ENCODE measurements at regions not wholly inside any gene's neighbourhood (a gene's known extent, or its start where the extent isn't known, plus 50 kb on each side); places are given as distances from the start of the nearest gene placed in this dataset.

GRCh38 chr2:204251158-204251997, 293.9 kb upstream of the PARD3B start:
- no TSS peak for BruUV-seq (replicated peaks)
- Histone ChIP-seq H3K9me2 (ENCODE audit: insufficient read depth) (no peaks in the 10 kb centered on the region), H3K9ac (ENCODE audit: low read length) (no peak overlapping the region), H2AFZ (ENCODE audit: low read depth, low read length, poor library complexity, severe bottlenecking) (no peak overlapping the region), H3K36me3 (ENCODE audit: control insufficient read depth in 1 of 2, insufficient read depth in 2 of 2, low read length in 2 of 2) (no peaks in the 10 kb centered on the region), H3K4me3 (replicated peaks in 1 of 2; ENCODE audit: low read depth in 1 of 2, low read length in 2 of 2) (no peak overlapping the region), H3K79me2 (ENCODE audit: insufficient read depth, low read length) (no peaks in the 10 kb centered on the region), H3K9me3 (ENCODE audit: control insufficient read depth in 1 of 2, insufficient read depth in 1 of 2, low read depth in 1 of 2, low read length in 2 of 2) (no peaks in the 10 kb centered on the region), H3K4me2 (ENCODE audit: low read length) (no peak overlapping the region), H3K4me1 (ENCODE audit: control insufficient read depth in 1 of 2, insufficient read depth in 2 of 2, low read length in 2 of 2) (no peaks in the 10 kb centered on the region), H3K27me3 (ENCODE audit: insufficient read depth, low read length) (no peaks in the 10 kb centered on the region), H4K20me1 (ENCODE audit: insufficient read depth) (no peaks in the 10 kb centered on the region), H3K27ac (ENCODE audit: low read depth, low read length) (no peak overlapping the region)
- no peak for ATAC-seq
- ChIA-PET POLR2A (no interaction called here), RAD21 (ENCODE audit: low non-redundant PET in 1 of 2, low total read pairs in 2 of 2, uncharacterized antibody in 2 of 2, unreplicated experiment in 2 of 2) (no interaction called here), CTCF (no interaction called here)
- DNase-seq (ENCODE audit: low read depth, low spot score), result no peak
- no peak for TF ChIP-seq POLR2A (IDR thresholded peaks at IDR 0.05; ENCODE audit: borderline replicate concordance, extremely low read depth, insufficient read depth, insufficient read length)
- no peak for TF ChIP-seq RAD21 (IDR thresholded peaks at IDR 0.05; ENCODE audit: low read depth)
- no peak for TF ChIP-seq CEBPB (IDR thresholded peaks at IDR 0.05; ENCODE audit: low read depth)
- no peak for TF ChIP-seq CBX3 (IDR thresholded peaks at IDR 0.05; ENCODE audit: low read depth)
- TF ChIP-seq EGR1 (IDR thresholded peaks at IDR 0.05; ENCODE audit: low read depth), result no peak
- TF ChIP-seq TCF7L2 (IDR thresholded peaks at IDR 0.05; ENCODE audit: borderline replicate concordance, extremely low read depth, insufficient read depth, insufficient read length), result no peak
- TF ChIP-seq EZH2phosphoT487 (IDR thresholded peaks at IDR 0.05; ENCODE audit: borderline replicate concordance), result no peak
- no peak for TF ChIP-seq ZFX (IDR thresholded peaks at IDR 0.05)
- no peak for TF ChIP-seq FOSL1 (IDR thresholded peaks at IDR 0.05; ENCODE audit: low read depth)
- intact Hi-C loops (cut with micrococcal nuclease), result no loop called here

GRCh38 chr2:204251998-204252376, 293.3 kb upstream of the PARD3B start:
- POLR2A ChIA-PET, result no interaction called here
- H3K4me1 ChIP-seq (ENCODE audit: control insufficient read depth in 1 of 2, insufficient read depth in 2 of 2, low read length in 2 of 2), result peaks cover 0 to 3% of the 10 kb centered on the region in 2 experiments; a peak in 3 of 4 replicates
- no TSS peak for BruUV-seq (replicated peaks)
- H3K9ac ChIP-seq (ENCODE audit: low read length), result no peak overlapping the region
- H2AFZ ChIP-seq (ENCODE audit: low read depth, low read length, poor library complexity, severe bottlenecking), result no peak overlapping the region
- DNase-seq (ENCODE audit: low read depth, low spot score), result no peak
- H3K27me3 ChIP-seq (ENCODE audit: insufficient read depth, low read length), result no peaks in the 10 kb centered on the region
- intact Hi-C loops (cut with micrococcal nuclease), result no loop called here
- H3K9me2 ChIP-seq (ENCODE audit: insufficient read depth), result no peaks in the 10 kb centered on the region
- RAD21 ChIA-PET (ENCODE audit: low non-redundant PET in 1 of 2, low total read pairs in 2 of 2, uncharacterized antibody in 2 of 2, unreplicated experiment in 2 of 2), result no interaction called here
- no peak overlapping the region for H3K27ac ChIP-seq (ENCODE audit: low read depth, low read length)
- CTCF ChIA-PET, result no interaction called here
- H3K4me2 ChIP-seq (ENCODE audit: low read length), result no peak overlapping the region
- ATAC-seq, result no peak
- H3K36me3 ChIP-seq (ENCODE audit: control insufficient read depth in 1 of 2, insufficient read depth in 2 of 2, low read length in 2 of 2), result no peaks in the 10 kb centered on the region
- no peaks in the 10 kb centered on the region for H4K20me1 ChIP-seq (ENCODE audit: insufficient read depth)
- no peaks in the 10 kb centered on the region for H3K9me3 ChIP-seq (ENCODE audit: control insufficient read depth in 1 of 2, insufficient read depth in 1 of 2, low read depth in 1 of 2, low read length in 2 of 2)
- H3K79me2 ChIP-seq (ENCODE audit: insufficient read depth, low read length), result no peaks in the 10 kb centered on the region
- H3K4me3 ChIP-seq (replicated peaks in 1 of 2; ENCODE audit: low read depth in 1 of 2, low read length in 2 of 2), result no peak overlapping the region
- TF ChIP-seq SIN3A (IDR thresholded peaks at IDR 0.05; ENCODE audit: low read depth) (no peak), SRF (IDR thresholded peaks at IDR 0.05; ENCODE audit: low read depth) (no peak), ZFX (IDR thresholded peaks at IDR 0.05) (no peak), ZBTB33 (IDR thresholded peaks at IDR 0.05; ENCODE audit: extremely low read depth, insufficient replicate concordance, low read length) (no peak), POLR2A (IDR thresholded peaks at IDR 0.05; ENCODE audit: borderline replicate concordance, extremely low read depth, insufficient read depth, insufficient read length) (no peak), FOSL1 (IDR thresholded peaks at IDR 0.05; ENCODE audit: low read depth) (no peak), CEBPB (IDR thresholded peaks at IDR 0.05; ENCODE audit: low read depth) (no peak), SP1 (IDR thresholded peaks at IDR 0.05; ENCODE audit: low read depth) (no peak), CTCF (IDR thresholded peaks at IDR 0.05 in 2 of 3, conservative IDR thresholded peaks at IDR 0.05 in 1 of 3; ENCODE audit: borderline replicate concordance in 1 of 3, insufficient read depth in 1 of 3, low read depth in 2 of 3, low read length in 2 of 3) (no peak), ZNF274 (IDR thresholded peaks at IDR 0.05; ENCODE audit: low read depth, low read length) (no peak), ELF1 (IDR thresholded peaks at IDR 0.05; ENCODE audit: borderline replicate concordance, low read depth) (no peak)
